ENCODE measurements at regions not wholly inside any gene's neighbourhood (a gene's known extent, or its start where the extent isn't known, plus 50 kb on each side); places are given as distances from the start of the nearest gene placed in this dataset.

DNA sequence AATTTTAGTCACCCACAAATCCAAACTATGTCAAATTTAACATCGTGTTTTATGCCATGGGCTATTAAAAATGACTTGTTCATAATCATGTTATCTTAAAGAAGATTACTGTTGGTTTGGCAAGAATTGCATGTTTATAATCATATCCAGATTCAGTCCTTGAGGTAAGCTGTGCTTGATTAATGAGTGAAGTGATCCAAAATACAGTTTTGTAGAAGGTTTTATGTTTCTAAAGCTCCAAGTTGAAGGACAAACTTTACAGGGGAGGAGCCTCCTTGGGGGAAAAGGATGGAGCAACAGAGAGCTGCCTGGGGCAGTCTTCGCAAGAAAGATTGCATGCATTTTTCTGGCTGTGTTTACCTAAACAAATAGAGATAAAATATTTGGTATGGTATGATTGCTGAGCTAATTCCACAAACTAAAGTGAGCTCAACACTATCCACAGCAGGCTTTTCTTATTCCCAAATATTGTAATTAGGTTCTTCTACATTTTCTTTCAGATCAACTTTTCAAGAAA lies 189.5 kb upstream of the TYRP1 start:
- 67 to 78% (median 71%) methylated on average over 2 of the region's 2 CpGs for WGBS, 4 donors
- Histone ChIP-seq H3K27ac (no peak overlapping the region), H3K4me1 (no peaks in the 10 kb centered on the region), H3K36me3 (no peaks in the 10 kb centered on the region), H3K4me3 (no peak overlapping the region), H3K9me3 (peaks cover 0 to 11% (median 0%) of the 10 kb centered on the region in 12 donors), H3K27me3 (no peaks in the 10 kb centered on the region)
- TF ChIP-seq, protein P1, sequence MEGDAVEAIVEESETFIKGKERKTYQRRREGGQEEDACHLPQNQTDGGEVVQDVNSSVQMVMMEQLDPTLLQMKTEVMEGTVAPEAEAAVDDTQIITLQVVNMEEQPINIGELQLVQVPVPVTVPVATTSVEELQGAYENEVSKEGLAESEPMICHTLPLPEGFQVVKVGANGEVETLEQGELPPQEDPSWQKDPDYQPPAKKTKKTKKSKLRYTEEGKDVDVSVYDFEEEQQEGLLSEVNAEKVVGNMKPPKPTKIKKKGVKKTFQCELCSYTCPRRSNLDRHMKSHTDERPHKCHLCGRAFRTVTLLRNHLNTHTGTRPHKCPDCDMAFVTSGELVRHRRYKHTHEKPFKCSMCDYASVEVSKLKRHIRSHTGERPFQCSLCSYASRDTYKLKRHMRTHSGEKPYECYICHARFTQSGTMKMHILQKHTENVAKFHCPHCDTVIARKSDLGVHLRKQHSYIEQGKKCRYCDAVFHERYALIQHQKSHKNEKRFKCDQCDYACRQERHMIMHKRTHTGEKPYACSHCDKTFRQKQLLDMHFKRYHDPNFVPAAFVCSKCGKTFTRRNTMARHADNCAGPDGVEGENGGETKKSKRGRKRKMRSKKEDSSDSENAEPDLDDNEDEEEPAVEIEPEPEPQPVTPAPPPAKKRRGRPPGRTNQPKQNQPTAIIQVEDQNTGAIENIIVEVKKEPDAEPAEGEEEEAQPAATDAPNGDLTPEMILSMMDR (IDR thresholded peaks at IDR 0.05) = no peak
- no peak for TF ChIP-seq POLR2A (IDR thresholded peaks at IDR 0.05)
- no peak for DNase-seq
- intact Hi-C loops (cut with DNase I) = no loop called here
- no peak for ATAC-seq

DNA sequence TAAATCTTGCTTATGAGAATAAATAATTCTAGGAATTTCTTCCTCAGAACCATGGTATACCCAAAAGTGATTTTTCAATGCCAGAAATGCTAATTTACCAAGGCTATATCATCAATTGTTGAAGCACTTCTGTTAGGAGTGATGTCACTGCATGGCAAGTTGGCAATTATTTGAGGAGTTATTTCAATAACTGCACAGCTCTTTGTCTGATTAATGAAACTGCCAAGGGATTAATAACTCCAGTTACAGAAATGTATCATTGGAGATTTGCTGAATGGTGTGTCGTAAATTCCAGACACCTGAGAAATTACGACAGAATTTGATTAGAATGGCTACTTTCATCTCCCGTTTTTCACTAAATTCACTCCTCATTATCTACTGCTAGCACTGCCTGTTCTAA lies 182.6 kb upstream of the TYRP1 start:
- no peak for TF ChIP-seq POLR2A (IDR thresholded peaks at IDR 0.05)
- TF ChIP-seq, protein P1 (IDR thresholded peaks at IDR 0.05) = no peak
- H3K27me3 ChIP-seq = no peaks in the 10 kb centered on the region
- intact Hi-C loops (cut with DNase I) = no loop called here
- DNase-seq (no peak), ATAC-seq (no peak)
- no peaks in the 10 kb centered on the region for H3K4me1 ChIP-seq
- 48 to 53% (median 51%) methylated on average over 3 of the region's 3 CpGs for WGBS, 4 donors
- no peak overlapping the region for H3K4me3 ChIP-seq
- H3K27ac ChIP-seq = no peak overlapping the region
- H3K36me3 ChIP-seq = no peaks in the 10 kb centered on the region
- H3K9me3 ChIP-seq = peaks cover 0 to 7% (median 0%) of the 10 kb centered on the region in 12 donors

DNA sequence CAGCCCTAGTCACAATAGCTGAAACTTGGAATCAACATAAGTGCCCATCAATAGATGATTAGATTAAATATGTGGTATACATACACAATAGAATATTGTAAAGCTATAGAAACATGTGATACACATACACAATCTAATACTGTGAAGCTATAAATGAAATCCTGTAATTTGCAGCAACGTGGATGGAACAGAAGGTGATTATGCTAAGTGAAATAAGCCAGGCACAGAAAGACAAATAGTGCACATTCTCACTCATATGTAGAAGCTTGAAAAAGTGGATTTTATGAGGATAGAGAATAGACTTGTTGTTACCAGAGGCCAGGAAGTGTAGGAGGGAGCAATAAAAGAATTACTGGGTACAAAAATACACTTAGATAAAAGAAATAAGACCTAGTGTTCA lies 181.5 kb upstream of the TYRP1 start:
- WGBS, 4 donors = 33 to 46% (median 37%) methylated on average over 1 of the region's 1 CpG
- DNase-seq (no peak), ATAC-seq (no peak)
- no peaks in the 10 kb centered on the region for H3K9me3 ChIP-seq
- no peak overlapping the region for H3K4me3 ChIP-seq
- H3K36me3 ChIP-seq = no peaks in the 10 kb centered on the region
- H3K27ac ChIP-seq = no peak overlapping the region
- no peaks in the 10 kb centered on the region for H3K4me1 ChIP-seq
- TF ChIP-seq, protein P1 (IDR thresholded peaks at IDR 0.05) = no peak
- no peak for TF ChIP-seq POLR2A (IDR thresholded peaks at IDR 0.05)
- intact Hi-C loops (cut with DNase I) = no loop called here
- no peaks in the 10 kb centered on the region for H3K27me3 ChIP-seq

DNA sequence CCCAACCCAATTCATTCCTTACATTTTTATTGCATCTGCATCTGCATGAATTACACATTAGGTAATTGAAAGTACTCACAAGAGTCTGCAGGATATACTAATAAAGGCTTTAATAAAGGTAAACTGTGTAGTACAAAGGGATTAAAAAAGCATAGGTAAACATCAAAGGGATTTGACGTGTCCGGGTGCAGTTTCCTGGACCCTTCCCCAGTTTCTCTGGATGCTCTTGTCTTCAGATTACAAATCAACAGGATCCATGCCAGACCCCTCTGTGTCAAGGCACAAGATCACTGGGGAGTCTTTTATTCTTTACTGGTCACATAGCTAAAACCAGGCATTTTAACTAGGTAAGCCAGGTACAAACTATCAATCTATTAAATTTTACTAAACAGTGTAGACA lies 177.2 kb upstream of the TYRP1 start:
- Histone ChIP-seq H3K4me3 (no peak overlapping the region), H3K4me1 (no peaks in the 10 kb centered on the region), H3K27me3 (no peaks in the 10 kb centered on the region), H3K9me3 (no peaks in the 10 kb centered on the region), H3K27ac (no peak overlapping the region), H3K36me3 (no peaks in the 10 kb centered on the region)
- intact Hi-C loops (cut with DNase I) = no loop called here
- no peak for DNase-seq
- ATAC-seq = no peak
- no peak for TF ChIP-seq POLR2A (IDR thresholded peaks at IDR 0.05)
- TF ChIP-seq, protein P1 (IDR thresholded peaks at IDR 0.05) = no peak
- WGBS, 4 donors = 65 to 77% (median 72%) methylated on average over 2 of the region's 2 CpGs

All from heart left ventricle (tissue), 16 donors.